ENCODE measurements at regions not wholly inside any gene's neighbourhood (a gene's known extent, or its start where the extent isn't known, plus 50 kb on each side); places are given as distances from the start of the nearest gene placed in this dataset.

DNA sequence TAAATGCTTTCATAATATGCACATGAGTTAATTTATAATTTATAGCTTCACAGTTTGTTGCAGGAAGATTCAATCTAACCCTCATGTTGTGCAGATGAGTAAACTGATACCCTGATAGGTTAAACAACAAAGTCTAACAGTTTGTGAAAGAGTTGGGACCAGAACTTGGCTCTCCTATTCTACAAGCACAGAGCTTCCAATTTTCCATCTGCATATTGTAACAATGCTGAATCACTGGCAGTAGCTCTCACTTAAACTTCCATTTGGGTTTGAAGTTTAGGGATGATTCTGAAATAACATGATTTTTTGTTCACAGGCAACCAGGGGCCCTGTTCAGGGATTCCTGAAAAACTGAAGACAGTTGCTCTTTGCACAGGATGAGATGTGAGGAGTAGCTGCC, 179.3 kb downstream of the XPNPEP1 start:
- Histone ChIP-seq H4K20me1 (replicated peaks in 1 of 2; ENCODE audit: control insufficient read depth in 1 of 2, insufficient read depth in 2 of 2, low read length in 2 of 2) (no peaks in the 10 kb centered on the region), H3K27ac (ENCODE audit: low read depth, low read length) (no peak overlapping the region), H3K4me1 (replicated peaks in 1 of 4; ENCODE audit: control insufficient read depth in 3 of 4, insufficient read depth in 4 of 4, low read length in 3 of 4) (no peaks in the 10 kb centered on the region), H2AFZ (ENCODE audit: low read length) (no peak overlapping the region), H2BK5ac (ENCODE audit: low read depth, low read length) (no peak overlapping the region), H3K79me2 (ENCODE audit: control insufficient read depth in 1 of 2, insufficient read depth in 2 of 2, low read length in 2 of 2) (no peaks in the 10 kb centered on the region), H2BK20ac (ENCODE audit: low read length) (no peak overlapping the region), H2BK120ac (replicated peaks; ENCODE audit: low read depth, low read length) (no peak overlapping the region), H3K27me3 (replicated peaks in 1 of 4; ENCODE audit: control insufficient read depth in 3 of 4, extremely low read depth in 1 of 4, insufficient read depth in 3 of 4, low read length in 3 of 4) (peaks cover 0 to 1% (median 0%) of the 10 kb centered on the region in 4 experiments; a peak in 1 of 7 replicates), H2AK5ac (ENCODE audit: low read depth, low read length) (no peak overlapping the region), H3K4me2 (ENCODE audit: insufficient read depth in 1 of 2, low read depth in 2 of 2, low read length in 2 of 2) (no peak overlapping the region), H3K56ac (replicated peaks; ENCODE audit: insufficient read length, low read depth, low read length) (no peak overlapping the region), H3K79me1 (ENCODE audit: low read depth, low read length) (no peaks in the 10 kb centered on the region), H3K4me3 (ENCODE audit: extremely low read depth in 1 of 4, insufficient read depth in 2 of 4, low read depth in 3 of 4, low read length in 4 of 4) (no peak overlapping the region), H3K36me3 (ENCODE audit: control insufficient read depth in 2 of 4, insufficient read depth in 4 of 4, low read length in 3 of 4) (no peaks in the 10 kb centered on the region), H3K18ac (ENCODE audit: extremely low read depth, low read length) (no peak overlapping the region), H2BK12ac (ENCODE audit: low read depth, low read length) (no peak overlapping the region), H3K14ac (ENCODE audit: insufficient read length) (no peak overlapping the region), H4K91ac (replicated peaks; ENCODE audit: insufficient read length, low read length) (no peak overlapping the region), H3K23ac (ENCODE audit: insufficient read length) (no peak overlapping the region), H3K23me2 (ENCODE audit: low read depth, low read length) (no peaks in the 10 kb centered on the region), H3K4ac (replicated peaks; ENCODE audit: insufficient read length, low read depth, low read length) (no peak overlapping the region), H4K5ac (ENCODE audit: insufficient read length, low read depth, low read length) (no peak overlapping the region), H2BK15ac (ENCODE audit: low read length) (no peak overlapping the region), H4K8ac (ENCODE audit: extremely low read depth, insufficient read depth, low read length) (no peak overlapping the region), H3K9me3 (ENCODE audit: insufficient read depth in 2 of 2, low read depth in 1 of 2, low read length in 1 of 2) (no peaks in the 10 kb centered on the region), H3K9ac (replicated peaks in 1 of 4; ENCODE audit: extremely low read depth in 1 of 4, low read depth in 3 of 4, low read length in 3 of 4) (no peak overlapping the region)
- POLR2A ChIA-PET (ENCODE audit: partially characterized antibody), result no interaction called here
- DNase-seq (ENCODE audit: low read depth in 1 of 2, low spot score in 2 of 2), result no peak
- FAIRE-seq, result no peak
- CTCF ChIA-PET (ENCODE audit: partially characterized antibody), result interaction anchor here (3.5 kb wide), 1 partner anchor 13 kb away, joined by 11 read pairs; no protein-coding TSS in a partner anchor
- TF ChIP-seq JUND (IDR thresholded peaks at IDR 0.05; ENCODE audit: low read length) (no peak), BACH1 (IDR thresholded peaks at IDR 0.05; ENCODE audit: low read length) (no peak), TBP (IDR thresholded peaks at IDR 0.05; ENCODE audit: low read depth, low read length) (no peak), BRCA1 (IDR thresholded peaks at IDR 0.05; ENCODE audit: low read depth, low read length) (no peak), YY1 (IDR thresholded peaks at IDR 0.05; ENCODE audit: low read depth, low read length) (no peak), ATF2 (IDR thresholded peaks at IDR 0.05; ENCODE audit: low read length) (no peak), EP300 (IDR thresholded peaks at IDR 0.05; ENCODE audit: borderline replicate concordance in 1 of 2, low read depth in 2 of 2, low read length in 2 of 2) (no peak), CHD1 (IDR thresholded peaks at IDR 0.05; ENCODE audit: low read depth, low read length) (no peak), MAFK (IDR thresholded peaks at IDR 0.05; ENCODE audit: low read depth, low read length) (no peak), RXRA (IDR thresholded peaks at IDR 0.05; ENCODE audit: insufficient read depth, low read depth, low read length) (no peak), PHF8 (conservative IDR thresholded peaks at IDR 0.05; ENCODE audit: low read depth, low read length) (no peak), SRF (IDR thresholded peaks at IDR 0.05; ENCODE audit: low read depth, low read length) (no peak), CEBPB (IDR thresholded peaks at IDR 0.05; ENCODE audit: low read depth, low read length) (no peak), NRF1 (IDR thresholded peaks at IDR 0.05; ENCODE audit: low read depth, low read length) (no peak), MAX (IDR thresholded peaks at IDR 0.05) (no peak), CREB1 (IDR thresholded peaks at IDR 0.05) (no peak)
